Uterus (tissue), 3 donors: ENCODE measurements at regions not wholly inside any gene's neighbourhood (a gene's known extent, or its start where the extent isn't known, plus 50 kb on each side); places are given as distances from the start of the nearest gene placed in this dataset.

ENCODE experiments used
- DNase-seq, 2 donors: peaks; one replicate each; pipeline ENCODE4 v3.0.0-alpha.2; 2019 to 2020
- H3K27ac ChIP-seq, 2 donors: fragments of 200-600 bp; sonication (generic); 1 replicate in 1 of 2; 2 replicates in 1 of 2; pipeline ENCODE4 v1.5.1; 2016 to 2018
- H3K27me3 ChIP-seq, 2 donors: fragments of 200-600 bp; sonication (generic); one replicate each; pipeline ENCODE4 v1.5.1; 2018 to 2019; ENCODE audit warnings: control low read depth in 1 of 2
- H3K36me3 ChIP-seq, 2 donors: fragments of 200-600 bp; sonication (generic); one replicate each; pipeline ENCODE4 v1.5.1; 2019; ENCODE audit warnings: control low read depth in 1 of 2
- H3K4me1 ChIP-seq, 2 donors: fragments of 200-600 bp; sonication (generic); one replicate each; pipeline ENCODE4 v1.5.1; 2018 to 2019; ENCODE audit warnings: control low read depth in 1 of 2
- H3K4me3 ChIP-seq, 2 donors: fragments of 200-600 bp; sonication (generic); 1 replicate in 1 of 2; 2 replicates in 1 of 2; pipeline ENCODE4 v1.5.1; 2018 to 2019; ENCODE audit warnings: mild to moderate bottlenecking in 1 of 2
- H3K9me3 ChIP-seq, 2 donors: fragments of 200-600 bp; sonication (generic); one replicate each; pipeline ENCODE4 v1.5.1; 2019; ENCODE audit warnings: control low read depth in 1 of 2
- POLR2A ChIP-seq, 2 donors: fragments of 450-650 bp; IDR thresholded peaks; one replicate each; pipeline ENCODE4 v1.6.1; 2016; ENCODE audit warnings: antibody characterized with exemption in 2 of 2, mild to moderate bottlenecking in 1 of 2, moderate library complexity in 1 of 2
- intact Hi-C: fragments of 100-400 bp; cut with DNase I; formaldehyde crosslinking; loops from one replicate; pipeline ENCODE4 v1.15.1; 2023; ENCODE audit warnings: low total_unique reads
- TF ChIP-seq, protein P1 (sequence below), 4 experiments: fragments of 200-600 bp in 2 of 4; fragments of 450-650 bp in 2 of 4; sonication (generic) in 2 of 4; IDR thresholded peaks; one replicate each; pipeline ENCODE4 v1.5.1; 2016 to 2019; ENCODE audit warnings: antibody characterized with exemption in 4 of 4, mild to moderate bottlenecking in 2 of 4, moderate library complexity in 1 of 4
- donor health status: DM: yes; HTN: yes; CAD: no.

DNA sequence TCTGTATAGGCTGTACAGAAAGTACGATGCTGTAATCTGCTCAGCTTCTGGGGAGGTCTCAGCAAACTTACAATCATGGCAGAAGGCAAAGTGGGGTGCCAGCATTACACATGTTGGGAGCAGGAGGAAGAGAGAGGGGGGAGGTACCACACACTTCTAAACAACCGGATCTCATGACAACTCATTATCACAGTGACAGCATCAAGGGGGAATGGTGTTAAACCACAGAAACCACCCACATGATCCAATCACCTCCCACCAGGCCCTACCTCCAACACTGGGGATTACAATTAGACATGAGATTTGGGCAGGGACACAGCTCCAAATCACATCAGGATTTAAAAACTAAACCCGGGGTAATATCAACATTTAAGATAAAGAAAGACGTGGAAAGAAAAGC is 468.8 kb upstream of the AUTS2 start:
- intact Hi-C loops = no loop called here
- no peaks in the 10 kb centered on the region for H3K36me3 ChIP-seq
- DNase-seq = no peak
- no peaks in the 10 kb centered on the region for H3K27me3 ChIP-seq
- no peaks in the 10 kb centered on the region for H3K9me3 ChIP-seq
- H3K27ac ChIP-seq = no peak overlapping the region
- TF ChIP-seq POLR2A (IDR thresholded peaks at IDR 0.05) = no peak
- TF ChIP-seq, protein P1, sequence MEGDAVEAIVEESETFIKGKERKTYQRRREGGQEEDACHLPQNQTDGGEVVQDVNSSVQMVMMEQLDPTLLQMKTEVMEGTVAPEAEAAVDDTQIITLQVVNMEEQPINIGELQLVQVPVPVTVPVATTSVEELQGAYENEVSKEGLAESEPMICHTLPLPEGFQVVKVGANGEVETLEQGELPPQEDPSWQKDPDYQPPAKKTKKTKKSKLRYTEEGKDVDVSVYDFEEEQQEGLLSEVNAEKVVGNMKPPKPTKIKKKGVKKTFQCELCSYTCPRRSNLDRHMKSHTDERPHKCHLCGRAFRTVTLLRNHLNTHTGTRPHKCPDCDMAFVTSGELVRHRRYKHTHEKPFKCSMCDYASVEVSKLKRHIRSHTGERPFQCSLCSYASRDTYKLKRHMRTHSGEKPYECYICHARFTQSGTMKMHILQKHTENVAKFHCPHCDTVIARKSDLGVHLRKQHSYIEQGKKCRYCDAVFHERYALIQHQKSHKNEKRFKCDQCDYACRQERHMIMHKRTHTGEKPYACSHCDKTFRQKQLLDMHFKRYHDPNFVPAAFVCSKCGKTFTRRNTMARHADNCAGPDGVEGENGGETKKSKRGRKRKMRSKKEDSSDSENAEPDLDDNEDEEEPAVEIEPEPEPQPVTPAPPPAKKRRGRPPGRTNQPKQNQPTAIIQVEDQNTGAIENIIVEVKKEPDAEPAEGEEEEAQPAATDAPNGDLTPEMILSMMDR (IDR thresholded peaks at IDR 0.05) = no peak
- no peaks in the 10 kb centered on the region for H3K4me1 ChIP-seq
- H3K4me3 ChIP-seq = no peak overlapping the region

DNA sequence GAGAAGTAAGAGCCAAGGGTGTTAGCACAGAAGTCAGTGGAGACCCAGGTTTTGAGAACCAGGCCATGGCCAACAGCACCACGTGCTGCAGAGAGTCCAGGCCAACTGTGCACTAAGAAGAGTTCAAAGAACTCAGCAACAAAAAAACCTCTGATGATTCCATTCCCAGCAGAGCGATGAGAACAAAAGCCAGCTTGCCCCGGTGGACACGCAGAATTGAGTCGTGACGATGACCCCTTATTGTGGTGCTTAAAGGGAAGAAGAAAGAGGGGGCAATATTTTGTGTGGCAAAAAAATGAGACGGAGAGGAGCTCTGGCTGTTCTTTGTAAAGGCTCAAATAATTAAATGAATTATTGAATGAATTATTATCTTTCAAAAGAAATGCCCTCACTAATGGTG is 468.3 kb upstream of the AUTS2 start:
- H3K27ac ChIP-seq = no peak overlapping the region
- no peak for DNase-seq
- no peaks in the 10 kb centered on the region for H3K27me3 ChIP-seq
- H3K36me3 ChIP-seq = no peaks in the 10 kb centered on the region
- TF ChIP-seq, protein P1 (IDR thresholded peaks at IDR 0.05) = no peak
- TF ChIP-seq POLR2A (IDR thresholded peaks at IDR 0.05) = no peak
- H3K4me1 ChIP-seq = no peaks in the 10 kb centered on the region
- H3K4me3 ChIP-seq = no peak overlapping the region
- H3K9me3 ChIP-seq = no peaks in the 10 kb centered on the region
- intact Hi-C loops = no loop called here

DNA sequence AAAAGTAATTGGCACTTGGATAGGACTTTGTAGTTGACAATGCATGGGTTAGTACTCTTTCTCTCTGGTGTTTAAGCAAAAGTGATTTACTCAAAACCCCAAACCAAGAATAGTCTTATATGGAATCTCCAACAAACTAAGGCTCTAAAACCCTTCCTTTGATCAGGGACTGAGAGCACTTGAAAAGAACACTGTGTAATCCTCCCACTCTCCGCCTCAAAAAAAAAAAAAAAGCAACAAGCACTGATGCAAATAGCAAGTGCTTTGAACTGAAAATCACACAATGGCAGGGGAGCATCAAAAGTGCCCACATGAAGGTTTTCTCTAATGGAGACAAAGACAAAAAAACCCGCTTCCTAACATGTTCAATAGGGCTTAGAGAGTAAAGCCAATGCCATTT is 467.9 kb upstream of the AUTS2 start:
- intact Hi-C loops = no loop called here
- Histone ChIP-seq H3K9me3 (no peaks in the 10 kb centered on the region), H3K4me3 (no peak overlapping the region), H3K27me3 (no peaks in the 10 kb centered on the region), H3K36me3 (no peaks in the 10 kb centered on the region), H3K4me1 (no peaks in the 10 kb centered on the region), H3K27ac (no peak overlapping the region)
- DNase-seq = no peak
- TF ChIP-seq, protein P1 (IDR thresholded peaks at IDR 0.05) = no peak
- TF ChIP-seq POLR2A (IDR thresholded peaks at IDR 0.05) = no peak

DNA sequence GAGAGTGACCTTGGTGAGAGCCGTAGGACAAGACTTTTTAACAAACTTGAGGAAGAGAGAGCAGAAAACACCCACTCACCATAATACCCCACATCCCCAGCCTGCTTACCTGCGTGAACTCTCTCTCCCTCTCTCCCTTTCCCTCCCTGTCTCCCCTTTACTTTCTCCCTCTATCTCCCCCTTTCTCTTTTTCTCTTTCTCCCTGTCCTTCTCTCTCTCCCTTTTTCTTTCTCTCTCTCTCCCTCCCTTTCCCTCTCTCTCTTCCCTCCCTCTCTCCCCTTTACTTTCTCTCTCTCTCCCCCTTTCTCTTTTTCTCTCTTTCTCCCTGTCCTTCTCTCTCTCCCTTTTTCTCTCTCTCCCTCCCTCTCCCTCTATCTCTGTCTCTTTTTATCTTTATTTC is 464.0 kb upstream of the AUTS2 start:
- DNase-seq = no peak
- Histone ChIP-seq H3K4me3 (no peak overlapping the region), H3K27me3 (no peaks in the 10 kb centered on the region), H3K27ac (no peak overlapping the region), H3K4me1 (no peaks in the 10 kb centered on the region), H3K36me3 (no peaks in the 10 kb centered on the region), H3K9me3 (no peaks in the 10 kb centered on the region)
- TF ChIP-seq, protein P1 (IDR thresholded peaks at IDR 0.05) = no peak
- TF ChIP-seq POLR2A (IDR thresholded peaks at IDR 0.05) = no peak
- intact Hi-C loops = no loop called here

DNA sequence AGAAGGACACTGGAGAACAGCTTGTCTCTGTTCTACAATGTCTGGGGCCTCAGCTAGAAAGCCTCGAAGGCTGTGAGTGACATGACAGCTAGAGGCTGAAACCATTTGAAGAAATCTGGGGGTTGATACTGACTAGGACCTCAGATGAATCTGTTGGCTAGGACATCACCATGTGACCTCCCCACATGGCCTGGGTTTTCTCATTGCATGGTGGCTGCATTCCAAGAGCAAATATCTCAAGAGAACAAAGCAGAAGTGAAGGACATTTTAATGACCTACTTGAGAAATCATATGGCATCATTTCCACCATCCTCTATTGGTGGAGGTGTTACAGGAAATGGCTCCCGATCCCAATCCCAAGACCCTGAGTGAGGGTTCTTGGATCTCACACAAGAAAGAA is 450.6 kb upstream of the AUTS2 start:
- H3K9me3 ChIP-seq = no peaks in the 10 kb centered on the region
- no peak overlapping the region for H3K27ac ChIP-seq
- H3K27me3 ChIP-seq = no peaks in the 10 kb centered on the region
- H3K4me1 ChIP-seq = no peaks in the 10 kb centered on the region
- no peaks in the 10 kb centered on the region for H3K36me3 ChIP-seq
- intact Hi-C loops = no loop called here
- DNase-seq = peak; percentile 22 to 27
- H3K4me3 ChIP-seq = no peak overlapping the region
- TF ChIP-seq, protein P1 (IDR thresholded peaks at IDR 0.05) = no peak
- TF ChIP-seq POLR2A (IDR thresholded peaks at IDR 0.05) = no peak
